Activated T-helper 17 cell treated with anti-CD3 and anti-CD28 coated beads, Interleukin-2, amount 50 U/mL, for 72 hours (primary cell): ENCODE measurements at regions not wholly inside any gene's neighbourhood (a gene's known extent, or its start where the extent isn't known, plus 50 kb on each side); places are given as distances from the start of the nearest gene placed in this dataset.

Experiments used
- ATAC-seq: fragments of 150-1000 bp; cut with Tn5 transposase; replicated peaks from 2 replicates; pipeline ENCODE4 v1.10.0; 2021; ENCODE audit warnings: mild to moderate bottlenecking, moderate library complexity
- H3K27ac Mint-ChIP-seq: one replicate; pipeline ENCODE4 v1.8.0; 2022; ENCODE audit warnings: mixed read lengths
- H3K27me3 Mint-ChIP-seq: one replicate; pipeline ENCODE4 v1.8.0; 2022; ENCODE audit warnings: mixed read lengths
- H3K36me3 Mint-ChIP-seq: one replicate; pipeline ENCODE4 v1.8.0; 2022; ENCODE audit warnings: low read depth, mild to moderate bottlenecking, mixed read lengths
- H3K4me1 Mint-ChIP-seq: one replicate; pipeline ENCODE4 v1.8.0; 2022; ENCODE audit warnings: mixed read lengths
- H3K4me3 Mint-ChIP-seq: one replicate; pipeline ENCODE4 v1.8.0; 2022; ENCODE audit warnings: mild to moderate bottlenecking, mixed read lengths
- H3K9me3 Mint-ChIP-seq: one replicate; pipeline ENCODE4 v1.8.0; 2022; ENCODE audit warnings: mixed read lengths

DNA sequence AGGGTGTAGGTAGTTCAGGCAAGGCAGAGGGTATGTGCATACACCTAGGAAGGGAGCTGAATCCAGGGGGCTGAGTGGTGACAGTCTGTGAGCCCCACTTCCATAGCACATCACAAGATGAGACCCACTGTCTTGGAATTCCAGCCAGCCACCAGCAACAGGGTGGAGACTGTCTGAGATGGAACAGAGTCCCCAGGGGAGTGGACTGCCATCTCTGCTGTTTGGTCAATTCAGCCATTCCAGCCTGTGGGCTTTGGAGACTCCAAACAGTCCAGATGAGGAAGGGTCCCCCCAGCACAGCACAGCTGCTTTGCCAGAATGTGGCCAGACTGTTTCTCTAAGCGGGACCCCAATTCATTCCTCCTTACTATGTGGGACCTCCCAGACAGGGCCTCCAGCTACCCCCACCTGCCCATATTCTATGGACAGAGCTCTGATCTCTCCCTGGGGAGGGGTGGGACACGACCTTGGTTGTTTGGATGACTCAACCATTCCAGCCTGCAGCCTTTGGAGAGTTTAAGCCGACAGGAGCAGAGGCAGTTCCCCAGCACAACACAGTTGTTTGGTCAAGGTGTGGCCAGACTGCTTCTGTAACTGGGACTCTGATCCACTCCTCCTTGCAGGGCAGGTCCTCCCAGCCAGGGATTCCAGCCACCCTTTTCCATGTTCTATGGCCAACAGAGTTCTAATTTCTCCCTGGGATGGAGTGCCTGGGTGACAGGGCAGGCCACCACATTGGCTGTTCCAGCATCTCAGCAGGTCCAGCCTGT lies 178.0 kb downstream of the RND3 start:
- no peak overlapping the region for H3K27ac Mint-ChIP-seq
- peaks cover 3% of the 10 kb centered on the region for H3K27me3 Mint-ChIP-seq
- H3K36me3 Mint-ChIP-seq = no peaks in the 10 kb centered on the region
- no peaks in the 10 kb centered on the region for H3K4me1 Mint-ChIP-seq
- no peak overlapping the region for H3K4me3 Mint-ChIP-seq
- ATAC-seq = no peak
- peaks cover 14% of the 10 kb centered on the region for H3K9me3 Mint-ChIP-seq

GRCh38 chr2:150307258-150307657 lies 180.2 kb downstream of the RND3 start:
- no peaks in the 10 kb centered on the region for H3K36me3 Mint-ChIP-seq
- H3K27me3 Mint-ChIP-seq = peaks cover 3% of the 10 kb centered on the region
- no peak overlapping the region for H3K4me3 Mint-ChIP-seq
- H3K4me1 Mint-ChIP-seq = no peaks in the 10 kb centered on the region
- H3K27ac Mint-ChIP-seq = no peak overlapping the region
- no peak for ATAC-seq
- peaks cover 9% of the 10 kb centered on the region for H3K9me3 Mint-ChIP-seq

- no peak for ATAC-seq
- Mint-ChIP-seq H3K4me1 (no peaks in the 10 kb centered on the region), H3K27ac (no peak overlapping the region), H3K4me3 (no peak overlapping the region), H3K9me3 (no peaks in the 10 kb centered on the region), H3K36me3 (no peaks in the 10 kb centered on the region), H3K27me3 (no peaks in the 10 kb centered on the region)
Measured at GRCh38 chr2:150303281-150303680, 184.2 kb downstream of the RND3 start.

DNA sequence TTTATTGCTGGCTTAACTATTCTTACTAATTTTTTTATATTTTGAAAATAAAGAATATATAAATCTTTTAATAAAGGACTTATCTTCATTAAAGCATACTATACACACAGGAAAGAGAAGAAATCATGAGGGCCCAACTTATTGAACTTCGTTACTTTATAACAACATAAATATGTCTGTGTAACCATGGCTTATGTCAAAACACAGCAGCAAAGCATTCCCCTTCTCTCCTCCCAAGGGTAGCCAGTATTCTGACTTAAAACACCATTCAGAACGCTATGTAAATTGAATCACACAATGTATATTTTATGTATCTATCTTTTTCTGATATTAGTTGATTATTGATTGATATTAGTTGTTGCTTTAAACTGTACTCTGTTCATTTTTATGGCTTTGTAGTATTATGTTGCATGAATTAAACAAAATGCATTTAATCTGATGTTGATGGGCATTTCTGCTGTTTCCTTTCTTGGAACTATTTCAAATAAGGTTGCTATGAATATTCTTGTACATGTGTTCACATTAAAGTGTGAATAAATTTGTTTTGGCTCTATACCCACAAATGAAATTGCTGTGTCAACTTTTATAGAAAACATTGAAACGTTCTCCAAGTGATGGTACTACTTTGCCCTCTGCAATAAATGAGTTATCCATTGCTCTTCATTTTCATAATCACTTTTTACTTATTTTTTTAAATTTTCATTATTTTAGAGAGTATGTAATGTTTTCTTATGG lies 188.7 kb downstream of the RND3 start:
- Mint-ChIP-seq H3K36me3 (no peaks in the 10 kb centered on the region), H3K27me3 (no peaks in the 10 kb centered on the region)

DNA sequence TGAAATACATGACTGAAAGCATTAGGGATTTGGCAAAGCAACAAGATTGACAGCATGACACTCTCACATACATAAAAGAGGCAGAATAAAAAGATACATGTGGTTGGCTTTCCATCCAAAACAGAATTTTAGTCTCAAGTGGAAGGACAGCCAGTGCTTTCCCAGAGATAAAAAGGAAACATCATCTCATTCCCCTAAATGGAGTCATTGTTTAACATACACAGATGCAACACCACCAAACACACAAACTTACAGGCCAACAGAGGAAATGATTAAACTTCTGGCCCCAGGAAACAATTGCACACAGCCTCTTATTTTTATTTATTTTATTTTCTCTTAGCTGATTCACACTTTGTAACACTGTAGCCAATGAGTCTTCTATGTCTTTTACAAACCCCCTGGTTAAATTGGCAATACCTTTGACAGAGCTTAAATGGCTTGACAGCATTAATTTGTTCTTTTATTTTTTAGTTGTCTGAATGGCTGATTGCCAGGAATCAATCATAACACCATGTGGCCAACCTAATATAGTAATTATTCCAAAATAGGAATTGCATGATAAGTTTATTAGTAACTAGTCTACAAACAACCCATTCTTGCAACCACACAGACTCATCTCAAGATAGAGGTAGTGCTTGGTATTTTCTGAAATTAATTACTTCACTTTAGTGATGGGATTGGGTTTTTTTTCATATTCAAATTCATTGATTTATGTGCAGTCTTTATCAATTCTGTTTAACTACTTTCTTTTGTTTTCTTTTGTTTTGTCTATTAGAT lies 190.5 kb downstream of the RND3 start:
- Mint-ChIP-seq H3K36me3 (no peaks in the 10 kb centered on the region), H3K27ac (no peak overlapping the region), H3K4me1 (no peaks in the 10 kb centered on the region), H3K4me3 (no peak overlapping the region), H3K27me3 (no peaks in the 10 kb centered on the region), H3K9me3 (no peaks in the 10 kb centered on the region)
- no peak for ATAC-seq

More for the DNA sequence above, 188.7 kb downstream of the RND3 start:
- no peaks in the 10 kb centered on the region for H3K9me3 Mint-ChIP-seq
- no peaks in the 10 kb centered on the region for H3K4me1 Mint-ChIP-seq
- no peak for ATAC-seq
- H3K4me3 Mint-ChIP-seq = no peak overlapping the region
- no peak overlapping the region for H3K27ac Mint-ChIP-seq

GRCh38 chr2:150295544-150295943 lies 191.9 kb downstream of the RND3 start:
- ATAC-seq = no peak
- no peaks in the 10 kb centered on the region for H3K4me1 Mint-ChIP-seq
- no peaks in the 10 kb centered on the region for H3K27me3 Mint-ChIP-seq
- H3K36me3 Mint-ChIP-seq = no peaks in the 10 kb centered on the region
- no peak overlapping the region for H3K27ac Mint-ChIP-seq
- no peaks in the 10 kb centered on the region for H3K9me3 Mint-ChIP-seq
- H3K4me3 Mint-ChIP-seq = no peak overlapping the region

GRCh38 chr2:150293771-150294170 lies 193.7 kb downstream of the RND3 start:
- Mint-ChIP-seq H3K27me3 (no peaks in the 10 kb centered on the region), H3K4me1 (no peaks in the 10 kb centered on the region), H3K36me3 (no peaks in the 10 kb centered on the region), H3K4me3 (no peak overlapping the region), H3K27ac (no peak overlapping the region), H3K9me3 (no peaks in the 10 kb centered on the region)
- no peak for ATAC-seq

- H3K27me3 Mint-ChIP-seq = no peaks in the 10 kb centered on the region
- H3K4me3 Mint-ChIP-seq = no peak overlapping the region
- H3K27ac Mint-ChIP-seq = no peak overlapping the region
- H3K36me3 Mint-ChIP-seq = no peaks in the 10 kb centered on the region
- H3K4me1 Mint-ChIP-seq = no peaks in the 10 kb centered on the region
- H3K9me3 Mint-ChIP-seq = no peaks in the 10 kb centered on the region
- no peak for ATAC-seq
Measured at GRCh38 chr2:150292807-150293206, 194.7 kb downstream of the RND3 start.

- ATAC-seq = no peak
- no peaks in the 10 kb centered on the region for H3K4me1 Mint-ChIP-seq
- no peak overlapping the region for H3K27ac Mint-ChIP-seq
- no peaks in the 10 kb centered on the region for H3K27me3 Mint-ChIP-seq
- H3K36me3 Mint-ChIP-seq = no peaks in the 10 kb centered on the region
- no peaks in the 10 kb centered on the region for H3K9me3 Mint-ChIP-seq
- H3K4me3 Mint-ChIP-seq = no peak overlapping the region
Measured at GRCh38 chr2:150292192-150292591, 195.3 kb downstream of the RND3 start.

DNA sequence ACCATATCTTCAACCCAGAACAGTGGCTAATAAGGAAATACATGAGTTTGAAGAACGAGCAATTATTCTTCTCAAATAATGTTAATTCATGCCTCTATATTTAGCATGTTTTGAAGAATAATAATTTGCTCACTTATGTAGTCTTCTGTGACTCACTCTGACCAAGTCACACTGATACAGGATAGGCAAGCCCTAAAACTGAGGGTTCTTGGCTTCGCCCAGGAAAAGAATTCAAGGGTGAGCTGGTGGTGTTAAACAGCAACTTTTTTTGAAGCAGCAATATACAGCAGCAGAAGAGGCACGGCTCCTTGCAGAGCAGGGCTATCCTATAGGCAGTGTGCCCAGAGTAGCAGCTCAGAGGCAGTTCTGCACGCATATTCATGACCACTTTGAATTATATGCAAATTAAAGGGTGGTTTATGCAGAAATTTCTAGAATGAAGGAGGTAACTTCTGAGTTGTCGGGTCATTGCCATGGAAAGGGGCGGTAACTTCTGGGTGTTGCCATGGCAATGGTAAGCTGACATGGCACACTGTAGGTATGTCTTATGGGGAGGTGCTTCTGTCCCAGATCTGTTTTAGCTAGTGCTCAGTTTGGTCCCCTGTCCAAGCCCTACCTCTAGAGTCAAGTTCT lies 200.6 kb downstream of the RND3 start:
- Mint-ChIP-seq H3K9me3 (no peaks in the 10 kb centered on the region), H3K27me3 (no peaks in the 10 kb centered on the region)

GRCh38 chr2:150284116-150284515 lies 203.4 kb downstream of the RND3 start:
- no peak overlapping the region for H3K27ac Mint-ChIP-seq
- no peaks in the 10 kb centered on the region for H3K36me3 Mint-ChIP-seq
- no peaks in the 10 kb centered on the region for H3K9me3 Mint-ChIP-seq
- no peaks in the 10 kb centered on the region for H3K27me3 Mint-ChIP-seq
- no peaks in the 10 kb centered on the region for H3K4me1 Mint-ChIP-seq
- H3K4me3 Mint-ChIP-seq = no peak overlapping the region
- ATAC-seq = no peak

More for the DNA sequence above, 200.6 kb downstream of the RND3 start:
- no peaks in the 10 kb centered on the region for H3K36me3 Mint-ChIP-seq
- no peak for ATAC-seq
- H3K4me3 Mint-ChIP-seq = no peak overlapping the region
- H3K4me1 Mint-ChIP-seq = no peaks in the 10 kb centered on the region
- H3K27ac Mint-ChIP-seq = no peak overlapping the region

DNA sequence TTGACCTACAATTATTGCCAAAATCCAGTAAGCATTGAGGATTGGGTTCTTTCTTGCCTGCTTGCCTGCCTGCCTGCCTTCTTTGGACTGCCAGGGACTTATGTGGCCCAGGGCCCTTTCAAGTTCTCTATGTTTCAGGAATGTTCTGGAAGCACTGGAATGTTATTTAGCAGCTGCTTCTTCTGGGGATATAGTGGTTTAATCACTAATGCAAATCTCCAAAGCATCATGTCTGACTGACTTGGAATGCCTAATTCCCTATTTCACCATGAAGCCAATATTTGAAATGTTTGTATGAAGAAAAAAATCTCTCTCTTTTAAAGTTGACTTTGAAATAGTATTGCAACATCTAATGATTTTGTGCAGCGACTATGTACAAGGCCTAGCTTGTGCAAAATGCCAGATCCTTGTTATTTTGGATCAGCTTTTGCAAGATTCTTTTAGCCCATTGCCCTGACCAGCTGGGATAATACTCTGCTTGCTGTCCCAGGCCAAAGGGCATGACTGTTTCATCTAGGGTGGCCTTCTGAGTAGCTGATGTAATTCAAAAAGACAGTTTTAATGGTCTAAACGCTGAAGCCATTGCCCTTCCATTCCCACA lies 204.6 kb downstream of the RND3 start:
- Mint-ChIP-seq H3K4me3 (no peak overlapping the region), H3K4me1 (no peaks in the 10 kb centered on the region)

DNA sequence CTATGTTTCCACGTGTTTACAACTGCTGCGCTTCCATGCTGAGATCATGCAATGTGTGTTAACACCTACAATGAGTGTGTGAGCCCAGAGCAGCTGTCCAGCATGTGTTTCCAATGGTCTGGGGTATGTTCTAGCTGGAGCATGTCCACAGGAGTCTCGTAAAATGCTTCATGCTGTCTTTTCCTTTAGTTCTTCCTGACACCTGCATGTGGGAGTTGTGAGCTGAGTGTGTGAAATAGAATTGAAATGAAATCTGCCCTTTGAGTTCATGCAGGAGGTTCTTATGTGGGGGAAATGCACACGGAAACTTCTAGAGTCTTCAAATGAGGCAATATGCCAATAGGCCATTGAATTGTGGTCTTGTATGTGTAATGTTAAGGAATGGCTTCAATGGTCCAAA lies 205.1 kb downstream of the RND3 start:
- no peak overlapping the region for H3K4me3 Mint-ChIP-seq
- no peak for ATAC-seq
- no peaks in the 10 kb centered on the region for H3K27me3 Mint-ChIP-seq
- H3K4me1 Mint-ChIP-seq = no peaks in the 10 kb centered on the region
- H3K27ac Mint-ChIP-seq = no peak overlapping the region
- H3K36me3 Mint-ChIP-seq = no peaks in the 10 kb centered on the region
- H3K9me3 Mint-ChIP-seq = peaks cover under 1% of the 10 kb centered on the region

More for the DNA sequence above, 204.6 kb downstream of the RND3 start:
- Mint-ChIP-seq H3K27me3 (no peaks in the 10 kb centered on the region), H3K27ac (no peak overlapping the region), H3K9me3 (no peaks in the 10 kb centered on the region), H3K36me3 (no peaks in the 10 kb centered on the region)
- no peak for ATAC-seq

GRCh38 chr2:150280231-150280630 lies 207.2 kb downstream of the RND3 start:
- H3K27me3 Mint-ChIP-seq = no peaks in the 10 kb centered on the region
- H3K9me3 Mint-ChIP-seq = peaks cover 10% of the 10 kb centered on the region
- no peak overlapping the region for H3K4me3 Mint-ChIP-seq
- no peak overlapping the region for H3K27ac Mint-ChIP-seq
- H3K4me1 Mint-ChIP-seq = no peaks in the 10 kb centered on the region
- ATAC-seq = no peak
- H3K36me3 Mint-ChIP-seq = no peaks in the 10 kb centered on the region
